Hepatocyte (in vitro differentiated cells): ENCODE measurements at regions not wholly inside any gene's neighbourhood (a gene's known extent, or its start where the extent isn't known, plus 50 kb on each side); places are given as distances from the start of the nearest gene placed in this dataset.

Source experiments
- DNase-seq: peaks from one replicate; pipeline ENCODE4 v3.0.0-alpha.2; 2016; ENCODE audit warnings: low spot score
- H2AFZ ChIP-seq: fragments of 200-600 bp; sonication (generic); 2 replicates; pipeline ENCODE4 v1.6.0; 2016; ENCODE audit warnings: antibody characterized with exemption, mild to moderate bottlenecking
- H3K27ac ChIP-seq: fragments of 200-600 bp; sonication (generic); 2 replicates; pipeline ENCODE4 v1.5.1; 2016; ENCODE audit warnings: mild to moderate bottlenecking
- H3K27me3 ChIP-seq: fragments of 200-600 bp; sonication (generic); 2 replicates; pipeline ENCODE4 v1.6.1; 2016
- H3K36me3 ChIP-seq: fragments of 200-600 bp; sonication (generic); replicated peaks from 2 replicates; pipeline ENCODE4 v1.5.1; 2016; ENCODE audit warnings: low read depth; ENCODE audit not compliant: insufficient read depth
- H3K4me1 ChIP-seq: fragments of 200-600 bp; sonication (generic); 2 replicates; pipeline ENCODE4 v1.5.1; 2016; ENCODE audit warnings: mild to moderate bottlenecking, moderate library complexity; ENCODE audit not compliant: insufficient read depth
- H3K4me2 ChIP-seq: fragments of 200-600 bp; sonication (generic); 2 replicates; pipeline ENCODE4 v1.6.0; 2016
- H3K4me3 ChIP-seq: fragments of 200-600 bp; sonication (generic); 2 replicates; pipeline ENCODE4 v1.5.1; 2016; ENCODE audit warnings: mild to moderate bottlenecking
- H3K79me2 ChIP-seq: fragments of 200-600 bp; sonication (generic); 2 replicates; pipeline ENCODE4 v1.6.0; 2017; ENCODE audit warnings: mild to moderate bottlenecking
- H3K9me2 ChIP-seq: fragments of 200-600 bp; sonication (generic); replicated peaks from 2 replicates; pipeline ENCODE4 v1.6.0; 2017; ENCODE audit warnings: mild to moderate bottlenecking; ENCODE audit not compliant: insufficient read depth
- H3K9me3 ChIP-seq: fragments of 200-600 bp; sonication (generic); 2 replicates; pipeline ENCODE4 v1.5.1; 2016; ENCODE audit warnings: low read depth, mild to moderate bottlenecking
- H4K20me1 ChIP-seq: fragments of 200-600 bp; sonication (generic); 2 replicates; pipeline ENCODE4 v1.6.0; 2016; ENCODE audit warnings: mild to moderate bottlenecking; ENCODE audit not compliant: insufficient read depth, poor library complexity, severe bottlenecking
- EZH2 ChIP-seq: fragments of 200-600 bp; sonication (generic); IDR thresholded peaks from 2 replicates; pipeline ENCODE4 v1.6.1; 2016; ENCODE audit warnings: antibody characterized with exemption, mild to moderate bottlenecking, borderline replicate concordance
- EZH2phosphoT487 ChIP-seq: fragments of 200-600 bp; sonication (generic); IDR thresholded peaks from one replicate; pipeline ENCODE4 v1.6.1; 2018; ENCODE audit warnings: antibody characterized with exemption, mild to moderate bottlenecking, low read depth, moderate library complexity; ENCODE audit not compliant: unreplicated experiment, severe bottlenecking
- WGBS: methylation state at CpG from one replicate; pipeline ENCODE4 v1.1.6; 2016; ENCODE audit warnings: low lambda C conversion rate; ENCODE audit errors: missing lambda C conversion rate; 5-methylcytosine and 5-hydroxymethylcytosine counted together
- TF ChIP-seq, protein P1 (sequence below): fragments of 200-600 bp; sonication (generic); IDR thresholded peaks from 2 replicates; pipeline ENCODE4 v1.5.1; 2016; ENCODE audit warnings: antibody characterized with exemption, mild to moderate bottlenecking; ENCODE audit not compliant: poor library complexity

DNA sequence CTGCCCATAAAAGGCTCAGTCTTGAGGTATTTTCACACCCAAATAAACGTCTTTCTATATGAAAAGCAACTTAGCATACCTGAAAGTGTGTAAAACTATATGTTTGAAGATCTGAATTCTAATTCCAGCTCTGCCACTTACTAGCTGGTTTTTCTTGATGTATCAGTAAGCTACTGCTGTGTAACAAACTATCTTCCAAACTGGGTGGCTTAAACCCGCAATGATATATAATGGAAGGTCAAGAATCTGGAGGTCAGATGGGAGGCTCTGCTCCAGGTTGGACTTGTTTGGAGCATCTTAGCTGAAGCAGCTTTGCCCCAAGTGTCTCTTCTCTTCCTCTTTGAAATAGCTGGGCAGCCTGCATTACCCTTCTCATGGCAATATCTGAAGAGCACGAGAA, 164.3 kb upstream of the IRX5 start:
- no peak for DNase-seq
- H3K27me3 ChIP-seq: no peaks in the 10 kb centered on the region
- no peaks in the 10 kb centered on the region for H3K9me3 ChIP-seq

DNA sequence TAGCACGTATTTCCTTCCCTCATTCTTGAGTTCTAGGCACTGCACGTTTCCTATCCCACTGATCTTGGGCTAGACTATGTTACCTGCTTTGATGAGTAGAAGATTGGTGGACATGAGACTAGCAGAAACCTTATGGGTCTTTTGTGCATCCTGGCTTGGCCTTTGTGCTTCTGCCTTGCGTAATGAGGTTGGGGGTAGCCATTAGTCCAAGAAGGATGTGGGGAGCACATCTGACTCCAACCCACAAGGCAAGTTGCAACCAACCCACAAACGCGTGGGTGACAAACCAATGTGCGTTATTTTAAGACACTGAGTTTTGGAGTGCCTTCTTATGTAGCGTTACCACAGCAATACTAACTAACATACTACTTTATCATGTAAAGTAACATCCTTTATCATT, 180.4 kb upstream of the IRX5 start:
- Histone ChIP-seq H3K4me3 (no peak overlapping the region), H3K79me2 (no peaks in the 10 kb centered on the region), H3K27ac (no peak overlapping the region), H3K27me3 (no peaks in the 10 kb centered on the region), H3K4me1 (no peaks in the 10 kb centered on the region), H3K9me3 (no peaks in the 10 kb centered on the region), H3K36me3 (no peaks in the 10 kb centered on the region), H2AFZ (no peak overlapping the region), H3K9me2 (no peaks in the 10 kb centered on the region), H3K4me2 (no peak overlapping the region), H4K20me1 (no peaks in the 10 kb centered on the region)
- no peak for DNase-seq
- TF ChIP-seq EZH2phosphoT487 (no peak), EZH2 (no peak)
- TF ChIP-seq, protein P1, sequence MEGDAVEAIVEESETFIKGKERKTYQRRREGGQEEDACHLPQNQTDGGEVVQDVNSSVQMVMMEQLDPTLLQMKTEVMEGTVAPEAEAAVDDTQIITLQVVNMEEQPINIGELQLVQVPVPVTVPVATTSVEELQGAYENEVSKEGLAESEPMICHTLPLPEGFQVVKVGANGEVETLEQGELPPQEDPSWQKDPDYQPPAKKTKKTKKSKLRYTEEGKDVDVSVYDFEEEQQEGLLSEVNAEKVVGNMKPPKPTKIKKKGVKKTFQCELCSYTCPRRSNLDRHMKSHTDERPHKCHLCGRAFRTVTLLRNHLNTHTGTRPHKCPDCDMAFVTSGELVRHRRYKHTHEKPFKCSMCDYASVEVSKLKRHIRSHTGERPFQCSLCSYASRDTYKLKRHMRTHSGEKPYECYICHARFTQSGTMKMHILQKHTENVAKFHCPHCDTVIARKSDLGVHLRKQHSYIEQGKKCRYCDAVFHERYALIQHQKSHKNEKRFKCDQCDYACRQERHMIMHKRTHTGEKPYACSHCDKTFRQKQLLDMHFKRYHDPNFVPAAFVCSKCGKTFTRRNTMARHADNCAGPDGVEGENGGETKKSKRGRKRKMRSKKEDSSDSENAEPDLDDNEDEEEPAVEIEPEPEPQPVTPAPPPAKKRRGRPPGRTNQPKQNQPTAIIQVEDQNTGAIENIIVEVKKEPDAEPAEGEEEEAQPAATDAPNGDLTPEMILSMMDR: no peak
- WGBS: 92% methylated on average over 7 of the region's 7 CpGs

More for the DNA sequence above, 164.3 kb upstream of the IRX5 start:
- Histone ChIP-seq H3K79me2 (no peaks in the 10 kb centered on the region), H3K4me3 (no peak overlapping the region), H3K4me1 (no peaks in the 10 kb centered on the region), H2AFZ (no peak overlapping the region), H3K27ac (no peak overlapping the region), H3K4me2 (no peak overlapping the region), H4K20me1 (no peaks in the 10 kb centered on the region), H3K36me3 (no peaks in the 10 kb centered on the region), H3K9me2 (no peaks in the 10 kb centered on the region)
- 88% methylated on average over 3 of the region's 3 CpGs for WGBS
- no peak for TF ChIP-seq EZH2
- TF ChIP-seq, protein P1: no peak
- TF ChIP-seq EZH2phosphoT487: no peak

DNA sequence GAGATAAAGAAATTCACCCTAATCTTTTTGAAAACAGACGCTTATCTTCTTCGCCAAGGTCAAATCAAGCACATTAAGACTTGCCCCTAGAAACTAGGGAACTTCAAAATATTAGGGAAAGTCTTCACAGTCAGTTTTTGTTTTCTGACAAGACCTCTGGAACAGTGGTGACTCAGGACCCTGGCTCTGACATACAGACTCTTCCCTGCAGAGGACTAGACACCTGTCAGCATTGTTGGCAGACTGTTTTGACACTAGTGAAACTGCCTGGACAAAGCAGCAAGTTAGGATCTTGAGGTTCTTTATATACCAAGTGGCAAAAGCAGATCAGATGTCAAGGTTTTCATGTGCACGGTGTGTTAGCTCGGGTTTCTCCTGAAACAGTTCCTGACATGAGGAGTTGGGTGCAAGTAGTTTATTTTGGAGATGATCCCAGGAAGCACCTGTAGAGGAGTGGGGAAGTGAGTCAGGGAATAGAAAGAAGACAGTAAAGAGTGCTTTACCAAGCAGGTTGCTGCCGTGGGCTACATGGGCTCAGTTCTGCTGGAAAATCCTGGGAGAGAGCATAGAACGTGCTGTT, 182.0 kb upstream of the IRX5 start:
- Histone ChIP-seq H3K27ac (no peak overlapping the region), H3K36me3 (no peaks in the 10 kb centered on the region), H2AFZ (no peak overlapping the region), H3K4me3 (no peak overlapping the region), H3K4me1 (no peaks in the 10 kb centered on the region), H3K9me3 (no peaks in the 10 kb centered on the region), H3K9me2 (no peaks in the 10 kb centered on the region), H3K79me2 (no peaks in the 10 kb centered on the region), H3K4me2 (no peak overlapping the region), H4K20me1 (no peaks in the 10 kb centered on the region), H3K27me3 (no peaks in the 10 kb centered on the region)
- WGBS: 79% methylated on average over 6 of the region's 6 CpGs
- DNase-seq: no peak
- TF ChIP-seq, protein P1: no peak
- TF ChIP-seq EZH2 (no peak), EZH2phosphoT487 (no peak)

DNA sequence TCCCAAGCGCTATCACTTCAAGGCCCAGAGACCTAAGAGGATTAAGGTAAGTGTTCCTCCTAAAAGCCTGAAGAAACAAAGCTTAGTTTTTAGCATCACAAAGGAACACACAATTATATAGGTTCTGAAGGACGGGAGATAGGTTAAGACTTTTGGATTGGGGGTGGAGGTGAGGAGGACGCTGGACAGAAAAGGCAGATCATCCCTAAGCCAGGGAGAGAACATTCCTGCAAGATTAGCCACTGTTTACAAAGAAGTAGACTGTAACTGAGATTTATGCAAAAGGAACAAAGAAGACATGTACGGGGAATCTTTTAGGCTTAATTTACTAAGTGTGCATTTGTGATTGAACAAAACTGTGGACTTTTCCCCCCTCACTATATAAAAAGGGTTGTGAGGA, 184.1 kb upstream of the IRX5 start:
- DNase-seq: no peak
- Histone ChIP-seq H3K36me3 (no peaks in the 10 kb centered on the region), H3K27ac (no peak overlapping the region), H2AFZ (no peak overlapping the region), H3K27me3 (no peaks in the 10 kb centered on the region), H3K9me3 (no peaks in the 10 kb centered on the region), H3K4me3 (no peak overlapping the region), H3K9me2 (no peaks in the 10 kb centered on the region), H3K4me1 (no peaks in the 10 kb centered on the region), H3K79me2 (no peaks in the 10 kb centered on the region), H3K4me2 (no peak overlapping the region), H4K20me1 (no peaks in the 10 kb centered on the region)
- 40% methylated on average over 4 of the region's 4 CpGs for WGBS
- TF ChIP-seq, protein P1: no peak
- TF ChIP-seq EZH2phosphoT487: no peak
- no peak for TF ChIP-seq EZH2
